T47D (cell line): ENCODE measurements at regions not wholly inside any gene's neighbourhood (a gene's known extent, or its start where the extent isn't known, plus 50 kb on each side); places are given as distances from the start of the nearest gene placed in this dataset.
"Not testable (repeated sequence)": the region's sequence is repeated elsewhere in the genome, so short reads cannot be mapped to it uniquely, and the experiment has no call there.

Experiments used
- DNase-seq, 2 experiments: peaks; one replicate each; pipeline versions ENCODE4 v3.0.0 to v3.0.0-alpha.2; 2011 to 2012; ENCODE audit warnings: low read depth in 1 of 2, low spot score in 1 of 2
- JUND ChIP-seq: IDR thresholded peaks from 2 replicates; pipeline ENCODE4 v1.6.1; 2012; ENCODE audit warnings: low read depth
- in situ Hi-C: cut with HindIII; loops from 2 replicates; pipeline ENCODE4 v1.10.0; 2016; ENCODE audit warnings: low sequenced_read_pairs, low pct_unique_long_range_greater_than_20kb

DNA sequence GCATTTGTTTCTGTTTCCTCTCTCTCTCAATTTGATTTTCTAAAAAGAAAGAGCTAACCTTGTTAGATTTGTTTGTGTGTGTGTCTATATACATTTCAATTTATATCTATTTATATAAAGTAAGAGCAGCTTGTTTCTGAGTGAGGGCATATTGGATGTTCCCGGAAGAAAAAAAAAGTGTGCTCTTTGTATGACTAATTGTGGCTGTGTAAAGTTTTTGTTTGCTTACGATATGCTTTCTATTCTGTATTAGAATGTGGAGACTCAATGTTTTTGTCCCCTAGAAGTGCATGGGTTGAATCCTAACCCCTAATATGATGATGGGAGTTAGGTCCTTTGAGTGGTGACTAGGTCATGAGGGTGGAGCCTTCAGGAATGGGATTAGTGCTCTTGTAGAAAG lies 66.6 kb upstream of the C1QTNF9B start:
- no peak for DNase-seq
- no peak for TF ChIP-seq JUND
- in situ Hi-C loops, result no loop called here

- in situ Hi-C loops, result no loop called here
- TF ChIP-seq JUND, result no peak
- DNase-seq, result no peak
Measured at GRCh38 chr13:23965346-23965745, 68.0 kb upstream of the C1QTNF9B start.

GRCh38 chr13:23966221-23966690 lies 69.0 kb upstream of the C1QTNF9B start:
- DNase-seq, result no peak
- in situ Hi-C loops, result no loop called here
- TF ChIP-seq JUND, result no peak

GRCh38 chr13:23966691-23967615 lies 69.7 kb upstream of the C1QTNF9B start:
- no peak for DNase-seq
- no peak for TF ChIP-seq JUND
- in situ Hi-C loops, result no loop called here

DNA sequence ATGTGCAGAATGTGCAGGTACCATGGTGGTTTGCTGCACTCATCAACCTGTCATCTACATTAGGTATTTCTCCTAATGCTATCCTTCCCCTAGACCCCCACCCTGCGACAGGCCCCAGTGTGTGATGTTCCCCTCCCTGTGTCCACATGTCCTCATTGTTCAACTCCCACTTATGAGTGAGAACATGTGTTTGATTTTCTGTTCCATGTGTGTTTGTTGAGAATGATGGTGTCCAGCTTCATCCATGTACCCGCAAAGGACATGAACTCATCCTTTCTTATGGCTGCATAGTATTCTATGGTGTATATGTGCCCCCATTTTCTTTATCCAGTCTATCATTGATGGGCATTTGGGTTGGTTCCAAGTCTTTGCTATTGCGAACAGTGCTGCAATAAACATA lies 70.5 kb upstream of the C1QTNF9B start:
- in situ Hi-C loops, DNase-seq: not testable (repeated sequence)

- in situ Hi-C loops, result no loop called here
- peak in 1 of 2 experiments; percentile 38 for DNase-seq
- no peak for TF ChIP-seq JUND
Measured at GRCh38 chr13:23969647-23970046, 72.3 kb upstream of the C1QTNF9B start.

DNA sequence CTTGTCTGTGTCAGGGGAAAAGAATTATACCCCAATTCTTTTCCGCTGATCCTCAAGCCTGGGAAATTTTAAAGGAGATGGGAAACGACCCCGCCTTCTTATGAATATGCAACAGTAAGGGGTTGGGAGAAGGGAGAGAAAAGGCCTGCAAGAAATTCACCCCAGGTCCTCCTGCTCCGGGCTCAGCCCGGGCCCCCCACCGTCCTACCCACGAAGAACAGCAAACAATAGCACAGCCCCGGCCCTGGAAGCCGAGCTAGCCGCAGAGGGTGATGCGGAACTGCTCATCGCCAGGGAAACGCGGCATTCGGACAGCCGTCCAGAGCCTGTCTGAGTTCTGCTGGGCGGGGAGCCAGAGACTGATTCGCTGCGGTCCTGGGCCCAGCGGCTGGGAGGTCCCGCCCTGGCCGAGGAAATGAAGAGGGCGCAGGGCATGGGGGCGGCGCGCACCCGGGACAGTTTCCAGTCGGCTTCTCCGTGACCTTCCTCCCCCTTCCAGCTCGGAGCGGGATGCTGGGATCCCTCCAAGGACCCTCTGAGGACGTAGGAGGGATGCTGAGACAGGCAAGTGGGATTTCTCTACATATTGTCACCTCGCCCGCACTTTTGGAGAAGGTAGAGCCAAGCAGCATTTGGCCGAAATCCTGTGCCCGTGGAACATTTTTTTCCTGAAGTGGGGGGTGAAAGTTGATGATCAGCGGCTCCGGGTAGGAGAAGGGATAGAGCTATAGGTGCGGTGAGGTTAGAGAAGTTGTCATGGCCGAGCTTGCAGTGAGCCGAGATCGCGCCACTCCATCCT lies 82.3 kb upstream of the C1QTNF9B start:
- peak; percentile 39 to 43 for DNase-seq
- no peak for TF ChIP-seq JUND
- in situ Hi-C loops, result no loop called here

GRCh38 chr13:23980160-23980551 lies 82.9 kb upstream of the C1QTNF9B start:
- in situ Hi-C loops, result no loop called here
- DNase-seq, result peak in 1 of 2 experiments; percentile 42
- no peak for TF ChIP-seq JUND

GRCh38 chr13:23983671-23984070 lies 86.4 kb upstream of the C1QTNF9B start:
- TF ChIP-seq JUND, result no peak

GRCh38 chr13:23984546-23984945 lies 87.2 kb upstream of the C1QTNF9B start:
- in situ Hi-C loops, result no loop called here
- TF ChIP-seq JUND, result no peak
- DNase-seq, result peak in 1 of 2 experiments; percentile 58

More at GRCh38 chr13:23983671-23984070, 86.4 kb upstream of the C1QTNF9B start:
- in situ Hi-C loops, result no loop called here
- no peak for DNase-seq

DNA sequence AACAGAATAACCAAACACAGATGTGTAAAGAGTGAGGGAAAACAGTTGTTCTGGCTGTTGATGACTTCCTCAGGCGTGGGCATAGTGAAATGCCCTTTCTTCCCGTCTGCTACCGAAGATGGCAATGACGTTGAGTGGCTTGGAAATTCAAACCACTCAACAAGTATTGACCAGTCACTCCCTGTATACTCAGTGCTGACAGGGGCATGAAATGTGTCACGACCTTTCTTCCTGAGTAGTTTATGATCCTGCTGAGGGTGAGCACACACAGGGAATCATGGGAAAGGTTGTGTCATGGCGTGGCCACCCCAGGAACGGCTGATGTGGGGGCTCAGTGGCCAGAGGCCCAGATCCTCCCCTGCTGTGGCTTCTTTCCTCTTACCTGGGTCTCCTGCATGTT lies 87.8 kb upstream of the C1QTNF9B start:
- no peak for TF ChIP-seq JUND
- in situ Hi-C loops, result no loop called here
- no peak for DNase-seq

- in situ Hi-C loops, result no loop called here
- no peak for DNase-seq
- TF ChIP-seq JUND, result no peak
Measured at GRCh38 chr13:23985839-23986238, 88.5 kb upstream of the C1QTNF9B start.

GRCh38 chr13:23986619-23987018 lies 89.3 kb upstream of the C1QTNF9B start:
- in situ Hi-C loops, result no loop called here
- DNase-seq, result no peak
- no peak for TF ChIP-seq JUND
